Right renal pelvis (tissue), 4 donors: ENCODE measurements at regions not wholly inside any gene's neighbourhood (a gene's known extent, or its start where the extent isn't known, plus 50 kb on each side); places are given as distances from the start of the nearest gene placed in this dataset.
"Not testable (repeated sequence)": the region's sequence is repeated elsewhere in the genome, so short reads cannot be mapped to it uniquely, and the experiment has no call there.

Experiments used
- DNase-seq, 4 donors: peaks; one replicate each; pipeline ENCODE4 v3.0.0-alpha.2; 2013; ENCODE audit warnings: low read depth in 4 of 4, low spot score in 3 of 4, missing footprints in 1 of 4

DNA sequence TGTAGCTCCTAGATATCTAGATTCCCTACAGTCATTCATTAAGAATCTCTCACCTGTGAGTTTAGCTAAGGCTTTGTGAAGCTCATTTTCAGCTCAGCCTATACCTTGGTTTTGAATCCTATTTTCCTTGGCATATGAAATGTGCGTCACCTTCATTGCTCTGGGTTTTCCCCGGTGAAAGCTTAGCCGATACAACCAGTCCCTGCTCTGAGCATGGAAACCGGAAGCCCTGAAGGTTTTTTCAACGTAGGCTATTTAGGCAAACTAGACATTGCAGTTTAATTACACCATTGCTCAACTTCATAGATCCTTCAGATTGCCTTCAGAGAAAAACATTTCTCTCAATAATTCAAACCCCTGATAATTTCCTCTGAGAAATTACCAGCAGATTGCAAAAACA lies 206.8 kb upstream of the TPRG1 start:
- DNase-seq = no peak

DNA sequence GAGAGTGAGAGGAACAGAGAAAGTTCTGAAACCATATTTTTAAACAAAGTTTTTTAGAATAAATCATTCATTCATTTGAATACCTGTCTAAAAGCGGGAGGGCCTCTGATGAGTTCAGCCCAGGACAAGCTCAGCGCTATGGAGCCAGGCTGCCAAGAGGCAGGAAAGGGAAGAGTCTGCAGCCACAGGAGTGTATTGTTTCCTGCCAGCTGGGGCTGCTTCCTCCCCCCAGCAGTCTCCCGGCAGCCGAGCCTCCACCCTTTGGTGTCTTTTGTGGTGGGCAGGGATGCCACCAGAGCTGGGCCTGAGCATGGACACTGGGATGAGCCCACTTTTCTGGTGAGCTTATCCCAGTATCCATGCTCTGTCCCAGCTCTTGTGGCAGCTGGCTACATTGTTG lies 199.5 kb upstream of the TPRG1 start:
- DNase-seq = no peak

DNA sequence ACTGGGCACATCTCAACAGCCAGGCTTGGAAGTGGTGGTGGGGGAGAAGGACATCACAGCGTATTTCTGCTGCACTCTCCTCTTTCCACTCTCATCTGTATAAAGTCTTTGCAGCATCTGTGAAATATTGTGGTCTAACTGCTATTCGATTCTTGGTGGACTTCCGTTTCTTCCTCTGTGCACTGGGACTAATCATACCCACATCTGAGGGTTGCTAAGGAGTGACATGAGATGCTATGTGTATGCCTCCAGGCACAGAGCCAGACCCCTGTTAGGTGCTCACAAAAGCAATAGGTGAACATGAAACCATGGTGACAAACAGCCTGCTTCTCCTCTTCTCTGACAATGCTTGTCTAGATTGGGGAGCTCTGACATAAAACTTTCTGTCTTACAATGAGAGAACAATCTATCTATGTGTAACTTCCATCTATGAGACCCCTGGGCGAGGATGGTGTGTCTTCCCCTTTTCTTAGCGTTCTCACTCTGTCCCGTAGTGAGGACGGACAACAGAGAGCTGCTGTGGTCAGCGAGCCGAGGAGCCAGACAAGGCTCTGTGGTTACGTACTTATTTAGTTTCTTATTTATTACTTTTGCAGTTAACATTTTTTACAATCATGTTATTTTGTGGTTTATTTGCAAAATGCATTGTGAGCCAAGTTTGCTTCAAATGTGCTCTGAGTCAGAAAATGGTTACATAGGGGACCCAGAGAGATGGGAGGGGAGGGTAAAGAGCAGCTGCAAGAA lies 196.7 kb upstream of the TPRG1 start:
- no peak for DNase-seq

DNA sequence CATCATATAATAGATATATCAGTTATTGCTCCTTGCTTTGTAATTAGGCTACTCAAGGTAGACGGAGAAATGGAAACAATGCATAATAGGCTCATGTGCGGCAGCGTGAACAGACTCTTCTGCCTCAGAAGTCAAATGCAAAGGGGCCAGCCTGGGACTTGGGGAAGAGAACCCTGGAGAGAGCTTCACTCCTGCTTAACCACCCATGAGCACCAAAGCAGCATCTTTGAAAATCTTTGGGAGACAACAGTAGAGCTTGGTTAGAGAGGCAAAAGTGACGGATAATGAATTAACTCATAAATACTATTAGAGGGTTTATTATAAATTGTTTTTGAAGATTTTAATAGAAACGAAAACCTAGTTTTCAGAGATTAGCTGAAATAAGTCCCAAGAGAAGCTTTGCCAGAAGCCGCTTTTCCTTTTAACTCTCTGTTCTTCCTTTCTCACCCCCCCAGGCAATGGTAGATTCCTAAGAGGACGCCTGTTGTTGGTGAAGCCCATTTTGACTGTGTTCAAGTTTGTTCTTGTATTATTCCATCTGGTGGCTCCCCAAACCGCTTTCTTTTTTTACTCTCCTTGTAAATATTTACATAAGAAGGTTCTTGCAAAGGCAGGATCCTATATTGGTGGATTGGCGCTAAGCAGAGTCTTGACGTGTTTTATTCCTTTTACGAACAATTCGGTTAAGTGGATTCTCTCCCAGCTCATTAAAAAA lies 196.0 kb upstream of the TPRG1 start:
- no peak for DNase-seq

- no peak for DNase-seq
These were observed 195.4 kb upstream of the TPRG1 start for GRCh38 chr3:188976407-188976806.

DNA sequence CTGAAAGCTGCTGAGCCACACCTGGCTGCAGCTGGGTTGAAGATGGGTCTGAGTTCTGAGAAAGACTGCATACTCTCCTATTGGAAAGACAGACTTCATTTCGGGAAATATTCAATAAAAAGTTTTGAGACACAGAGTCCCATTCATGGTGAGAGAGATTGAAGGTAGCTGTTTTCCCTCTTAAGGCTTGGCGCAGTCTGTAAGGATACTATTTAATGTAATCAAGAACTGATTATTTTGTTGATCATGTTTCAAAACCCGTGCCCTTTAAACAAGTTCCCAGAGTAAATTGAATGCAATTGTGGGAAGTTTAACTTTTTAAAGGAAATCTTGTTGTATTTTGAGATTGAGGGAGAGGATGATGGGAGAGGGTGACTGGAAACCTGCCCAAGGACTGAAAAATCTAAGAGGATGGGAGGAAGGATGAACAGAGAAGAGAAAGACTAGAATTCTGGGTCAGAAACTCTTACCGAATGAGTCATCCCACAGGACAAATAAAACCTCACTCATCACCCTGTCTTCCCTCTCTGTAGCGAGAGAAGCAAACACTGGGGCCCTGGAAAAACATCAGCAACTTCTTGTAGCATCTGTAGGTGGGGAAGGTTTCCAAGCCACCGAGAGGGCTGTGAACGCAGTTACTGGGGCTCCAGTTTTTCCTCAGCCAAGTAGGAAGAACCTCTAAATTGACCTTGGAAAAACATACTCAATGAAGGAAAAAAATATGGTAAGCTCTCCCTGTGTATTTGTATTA lies 193.2 kb upstream of the TPRG1 start:
- DNase-seq = no peak

DNA sequence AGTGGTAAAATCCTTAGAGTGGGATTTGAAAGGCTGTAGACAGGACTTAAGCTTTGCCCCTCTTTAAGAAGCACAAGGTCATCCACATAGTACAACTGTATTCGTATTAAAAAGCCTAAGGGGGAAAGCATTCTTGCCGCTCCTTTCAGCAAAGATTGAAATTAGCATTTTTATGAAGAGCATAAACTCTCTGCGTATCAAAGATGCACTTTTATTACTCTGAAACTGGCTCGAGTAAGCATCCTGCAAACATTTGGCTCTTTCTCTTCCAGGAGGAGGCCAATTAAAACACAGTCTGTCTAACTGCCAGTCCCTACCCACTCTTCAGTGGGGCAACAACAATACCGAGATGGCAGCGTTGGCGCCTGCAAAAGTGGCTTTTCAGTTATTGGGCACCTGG lies 192.5 kb upstream of the TPRG1 start:
- DNase-seq = no peak

GRCh38 chr3:188979669-188980310 lies 192.0 kb upstream of the TPRG1 start:
- DNase-seq = peak in 1 of 4 donors; percentile 12

GRCh38 chr3:188993181-188993580 lies 178.6 kb upstream of the TPRG1 start:
- DNase-seq = no peak

- no peak for DNase-seq
These were observed 170.2 kb upstream of the TPRG1 start for GRCh38 chr3:189001559-189001958.

DNA sequence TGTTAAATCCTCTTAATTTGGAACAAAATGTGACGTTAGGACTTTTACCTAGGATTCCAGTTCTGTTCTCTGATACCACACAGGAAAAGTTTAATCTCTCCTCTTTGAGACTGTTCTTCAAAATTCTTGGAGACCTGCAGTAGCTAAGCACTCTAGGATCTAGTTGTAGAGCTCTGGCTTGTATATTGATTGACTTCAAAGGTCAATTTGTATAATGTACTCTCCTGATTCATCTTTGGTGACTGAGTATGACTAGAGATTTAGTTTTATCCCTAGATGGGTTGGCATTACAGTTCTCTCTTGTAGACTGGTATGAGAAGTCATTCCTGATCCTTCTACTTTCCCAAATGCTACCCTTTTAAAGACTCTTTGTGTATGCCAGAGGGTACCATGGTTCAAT lies 168.4 kb upstream of the TPRG1 start:
- DNase-seq = no peak

GRCh38 chr3:189013224-189013888 lies 158.4 kb upstream of the TPRG1 start:
- DNase-seq = no peak

GRCh38 chr3:189014526-189014925 lies 157.2 kb upstream of the TPRG1 start:
- no peak for DNase-seq

DNA sequence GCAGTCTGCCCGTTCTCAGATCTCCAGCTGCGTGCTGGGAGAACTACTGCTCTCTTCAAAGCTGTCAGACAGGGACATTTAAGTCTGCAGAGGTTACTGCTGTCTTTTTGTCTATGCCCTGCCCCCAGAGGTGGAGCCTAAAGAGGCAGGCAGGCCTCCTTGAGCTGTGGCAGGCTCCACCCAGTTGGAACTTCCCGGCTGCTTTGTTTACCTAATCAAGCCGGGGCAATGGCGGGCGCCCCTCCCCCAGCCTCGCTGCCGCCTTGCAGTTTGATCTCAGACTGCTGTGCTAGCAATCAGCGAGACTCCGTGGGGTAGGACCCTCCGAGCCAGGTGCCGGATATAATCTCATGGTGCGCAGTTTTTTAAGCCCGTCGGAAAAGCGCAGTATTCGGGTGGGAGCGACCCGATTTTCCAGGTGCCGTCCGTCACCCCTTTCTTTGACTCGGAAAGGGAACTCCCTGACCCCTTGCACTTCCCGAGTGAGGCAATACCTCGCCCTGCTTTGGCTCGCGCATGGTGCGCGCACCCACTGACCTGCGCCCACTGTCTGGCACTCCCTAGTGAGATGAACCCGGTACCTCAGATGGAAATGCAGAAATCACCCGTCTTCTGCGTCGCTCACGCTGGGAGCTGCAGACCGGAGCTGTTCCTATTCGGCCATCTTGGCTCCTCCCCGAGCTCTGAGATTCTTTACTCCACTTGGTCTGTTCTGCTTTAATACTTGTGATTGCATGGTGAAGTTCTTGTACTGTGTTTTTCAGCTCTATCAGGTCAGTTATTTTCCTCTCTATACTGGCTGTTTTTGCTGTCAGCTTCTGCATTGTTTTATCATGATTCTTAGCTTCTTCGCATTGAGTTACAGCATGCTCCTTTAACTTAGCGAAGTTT lies 148.9 kb upstream of the TPRG1 start:
- not testable (repeated sequence) for DNase-seq

DNA sequence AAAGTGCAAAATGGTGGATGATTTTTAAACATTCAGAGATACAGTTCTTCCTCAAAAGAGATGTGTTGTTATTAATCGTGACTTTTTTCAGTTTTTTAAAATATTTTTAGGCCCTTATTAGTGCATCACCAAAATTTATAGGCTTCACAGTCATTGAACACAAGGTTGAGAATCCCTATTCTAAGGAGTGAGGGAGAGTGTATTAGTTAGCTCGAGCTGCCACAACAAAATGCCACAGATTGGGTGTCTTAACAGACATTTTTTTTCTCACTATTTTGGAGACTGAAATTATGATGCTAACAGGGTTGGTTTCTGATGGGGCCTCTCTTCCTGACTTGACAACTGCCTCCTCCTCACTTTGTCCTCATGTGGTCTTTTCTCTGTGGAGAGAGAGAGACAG lies 145.9 kb upstream of the TPRG1 start:
- DNase-seq = no peak

GRCh38 chr3:189027626-189028155 lies 144.1 kb upstream of the TPRG1 start:
- no peak for DNase-seq

- DNase-seq = no peak
These were observed 132.7 kb upstream of the TPRG1 start for GRCh38 chr3:189038773-189039745.

- DNase-seq = no peak
These were observed 131.0 kb upstream of the TPRG1 start for GRCh38 chr3:189040656-189041335.
